Common myeloid progenitor, CD34-positive (primary cell): ENCODE measurements at regions not wholly inside any gene's neighbourhood (a gene's known extent, or its start where the extent isn't known, plus 50 kb on each side); places are given as distances from the start of the nearest gene placed in this dataset.

ENCODE experiments used
- CTCF ChIA-PET: fragments of 350-600 bp; sonication (Branson Sonifier 250); formaldehyde crosslinking; loops from one replicate; lab custom pipeline; 2021; ENCODE audit warnings: antibody characterized with exemption; lab: Charles Lee
- POLR2A ChIA-PET: fragments of 350-600 bp; sonication (Branson Sonifier 250); formaldehyde crosslinking; loops from one replicate; lab custom pipeline; 2021; ENCODE audit warnings: antibody characterized with exemption; lab: Charles Lee
- DNase-seq, 3 donors: peaks; one replicate each; pipeline versions ENCODE4 v3.0.0 to v3.0.0-alpha.2; 2013
- H3K27ac ChIP-seq, 2 experiments: 1 replicate in 1 of 2; 2 replicates in 1 of 2; pipeline ENCODE4 v1.7.0; 2013; ENCODE audit warnings: inconsistent platforms in 2 of 2, low read length in 2 of 2, mild to moderate bottlenecking in 2 of 2, low read depth in 1 of 2, moderate library complexity in 1 of 2; ENCODE audit not compliant: severe bottlenecking in 2 of 2, insufficient read depth in 1 of 2, poor library complexity in 1 of 2
- H3K27me3 ChIP-seq, 5 experiments: replicated peaks in 2 of 5; 1 replicate in 3 of 5; 2 replicates in 2 of 5; pipeline versions ENCODE4 v1.6.1 to v1.7.0; 2013; ENCODE audit warnings: low read length in 4 of 5, mild to moderate bottlenecking in 2 of 5, moderate library complexity in 2 of 5, inconsistent platforms in 1 of 5; ENCODE audit not compliant: insufficient read depth in 5 of 5, control insufficient read depth in 4 of 5
- H3K36me3 ChIP-seq, 4 experiments: 1 replicate in 2 of 4; 2 replicates in 2 of 4; pipeline versions ENCODE4 v1.6.1 to v1.7.0; 2013; ENCODE audit warnings: low read length in 3 of 4, control low read depth in 1 of 4, mild to moderate bottlenecking in 1 of 4; ENCODE audit not compliant: control insufficient read depth in 4 of 4, insufficient read depth in 4 of 4
- H3K4me1 ChIP-seq, 4 experiments: 1 replicate in 3 of 4; 2 replicates in 1 of 4; pipeline versions ENCODE4 v1.6.1 to v1.7.1; 2013; ENCODE audit warnings: low read length in 3 of 4, mild to moderate bottlenecking in 3 of 4, control low read depth in 1 of 4, inconsistent platforms in 1 of 4, moderate library complexity in 1 of 4; ENCODE audit not compliant: control insufficient read depth in 4 of 4, insufficient read depth in 4 of 4; ENCODE audit errors: control extremely low read depth in 1 of 4
- H3K4me3 ChIP-seq, 7 experiments: 1 replicate in 4 of 7; 2 replicates in 3 of 7; pipeline versions ENCODE4 v1.5.1 to v1.7.0; 2013; ENCODE audit warnings: mild to moderate bottlenecking in 7 of 7, low read length in 6 of 7, moderate library complexity in 6 of 7, inconsistent platforms in 2 of 7, low read depth in 2 of 7, control low read depth in 1 of 7; ENCODE audit not compliant: insufficient read depth in 4 of 7, control insufficient read depth in 1 of 7; ENCODE audit errors: extremely low read depth in 1 of 7
- H3K9me3 ChIP-seq, 5 experiments: 1 replicate in 4 of 5; 2 replicates in 1 of 5; pipeline versions ENCODE4 v1.6.1 to v1.7.1; 2013; ENCODE audit warnings: low read length in 4 of 5, mild to moderate bottlenecking in 2 of 5, inconsistent platforms in 1 of 5, low read depth in 1 of 5, moderate library complexity in 1 of 5; ENCODE audit not compliant: control insufficient read depth in 4 of 5, insufficient read depth in 2 of 5; ENCODE audit errors: control extremely low read depth in 1 of 5
- WGBS: methylation state at CpG from one replicate; pipeline ENCODE4 v1.1.5; 2013; ENCODE audit not compliant: insufficient coverage; 5-methylcytosine and 5-hydroxymethylcytosine counted together

DNA sequence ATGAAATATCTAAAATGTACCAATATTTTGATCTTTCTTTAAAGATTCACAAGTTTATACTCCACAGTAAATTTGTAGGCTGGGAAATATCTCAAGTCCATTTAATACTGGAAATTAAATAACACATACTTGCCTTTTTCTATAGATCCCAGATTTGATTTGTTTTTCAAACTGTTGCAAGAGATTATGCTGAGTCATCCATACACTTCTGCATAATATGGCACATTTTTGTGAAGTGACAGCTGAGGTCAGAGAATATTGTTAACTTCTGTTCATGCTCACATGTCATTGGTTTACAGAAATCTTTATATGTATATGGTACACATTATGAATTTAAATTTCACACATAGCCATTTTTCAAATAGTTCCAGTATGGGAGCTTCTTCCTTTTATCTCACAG, 1066.3 kb upstream of the NUDT12 start:
- Histone ChIP-seq H3K27ac (no peak overlapping the region), H3K9me3 (no peaks in the 10 kb centered on the region), H3K36me3 (no peaks in the 10 kb centered on the region), H3K27me3 (no peaks in the 10 kb centered on the region), H3K4me3 (no peak overlapping the region), H3K4me1 (peaks cover 0 to 5% (median 0%) of the 10 kb centered on the region in 4 experiments)
- ChIA-PET POLR2A (no interaction called here), CTCF (interaction anchor here (0.5 kb wide), 1 partner anchor 10 kb away, joined by 4 read pairs; no protein-coding TSS in a partner anchor)
- DNase-seq: peak in 2 of 3 donors; percentile 1

DNA sequence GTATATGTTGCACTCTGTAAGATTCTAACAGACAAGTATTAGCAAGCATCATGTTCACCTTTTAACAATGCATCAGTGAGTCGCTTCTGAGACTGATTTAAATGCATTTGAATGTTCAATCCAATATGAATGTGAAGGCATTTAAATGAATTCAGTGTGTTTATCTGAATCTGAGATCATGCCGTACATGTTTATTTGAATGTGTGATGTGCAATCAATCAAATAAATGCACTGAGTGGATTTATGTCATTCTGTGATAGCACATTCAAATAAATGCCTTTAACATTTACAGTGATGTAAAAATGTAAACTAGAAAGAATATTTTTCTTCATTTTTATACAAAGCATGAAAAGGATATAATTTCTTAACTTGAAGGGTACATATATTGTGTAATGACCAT, 1063.5 kb upstream of the NUDT12 start:
- Histone ChIP-seq H3K4me1 (peaks cover 0 to 5% (median 0%) of the 10 kb centered on the region in 4 experiments), H3K36me3 (no peaks in the 10 kb centered on the region), H3K4me3 (no peak overlapping the region), H3K9me3 (no peaks in the 10 kb centered on the region), H3K27me3 (no peaks in the 10 kb centered on the region), H3K27ac (no peak overlapping the region)
- POLR2A ChIA-PET: no interaction called here
- CTCF ChIA-PET: no interaction called here
- no peak for DNase-seq
- WGBS: no CpG with 5 or more reads among the region's 2 CpGs

DNA sequence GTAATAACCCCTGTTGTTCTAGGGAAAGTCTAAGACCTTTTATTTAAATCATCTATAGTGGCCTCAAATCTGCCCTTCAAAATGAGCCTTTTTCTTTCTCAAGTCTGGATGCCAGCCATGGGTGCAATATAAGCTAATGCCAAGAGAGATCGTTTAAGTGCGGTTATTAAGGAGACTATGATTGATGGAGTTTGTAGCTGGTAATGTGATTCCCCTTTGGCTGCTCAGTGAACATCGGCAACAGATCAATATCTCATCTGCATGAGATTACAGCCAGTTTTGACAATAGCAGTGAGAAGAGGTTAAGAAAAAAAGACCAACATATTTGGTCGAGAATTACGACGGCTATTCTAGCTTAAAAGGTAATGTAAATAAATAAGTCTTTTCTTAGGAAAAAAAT, 1049.4 kb upstream of the NUDT12 start:
- H3K9me3 ChIP-seq: peaks cover 0 to 1% (median 0%) of the 10 kb centered on the region in 5 experiments
- H3K4me1 ChIP-seq: no peaks in the 10 kb centered on the region
- no peak overlapping the region for H3K4me3 ChIP-seq
- H3K27me3 ChIP-seq: no peaks in the 10 kb centered on the region
- H3K27ac ChIP-seq: no peak overlapping the region
- no peaks in the 10 kb centered on the region for H3K36me3 ChIP-seq
- 77% methylated on average over 5 of the region's 6 CpGs for WGBS
- DNase-seq: no peak
- POLR2A ChIA-PET: no interaction called here
- CTCF ChIA-PET: no interaction called here

DNA sequence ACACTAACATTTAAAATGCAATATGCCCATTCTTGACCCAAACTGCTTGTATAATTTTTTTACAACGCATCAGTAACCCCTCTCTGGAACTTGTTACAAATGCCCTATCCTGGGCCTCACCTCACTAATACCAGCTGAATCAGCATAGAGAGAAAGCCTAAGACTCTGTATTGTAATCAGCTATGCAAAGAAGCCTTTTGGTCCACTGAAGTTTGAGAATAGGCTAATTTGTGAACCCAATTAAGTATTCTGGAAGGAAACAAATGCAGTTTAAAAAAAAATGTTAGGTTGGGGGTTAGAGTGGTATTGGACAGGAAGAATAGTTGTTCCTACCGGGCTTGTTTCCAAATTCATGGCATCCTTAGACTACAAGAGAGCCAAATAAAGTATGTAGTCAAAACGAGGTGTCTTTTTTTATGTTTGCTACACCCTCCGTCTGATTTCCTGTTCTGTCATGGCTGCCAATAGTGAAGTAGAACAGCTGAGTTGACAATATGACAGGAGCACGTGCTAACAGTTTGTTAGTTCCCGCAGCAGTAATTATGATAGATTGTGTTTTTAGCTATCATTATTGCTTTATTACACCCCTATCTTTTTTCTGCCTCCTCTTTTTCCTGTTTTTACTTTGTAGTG, 1048.7 kb upstream of the NUDT12 start:
- no CpG with 5 or more reads among the region's 6 CpGs for WGBS
- Histone ChIP-seq H3K4me3 (no peak overlapping the region), H3K4me1 (no peaks in the 10 kb centered on the region)

DNA sequence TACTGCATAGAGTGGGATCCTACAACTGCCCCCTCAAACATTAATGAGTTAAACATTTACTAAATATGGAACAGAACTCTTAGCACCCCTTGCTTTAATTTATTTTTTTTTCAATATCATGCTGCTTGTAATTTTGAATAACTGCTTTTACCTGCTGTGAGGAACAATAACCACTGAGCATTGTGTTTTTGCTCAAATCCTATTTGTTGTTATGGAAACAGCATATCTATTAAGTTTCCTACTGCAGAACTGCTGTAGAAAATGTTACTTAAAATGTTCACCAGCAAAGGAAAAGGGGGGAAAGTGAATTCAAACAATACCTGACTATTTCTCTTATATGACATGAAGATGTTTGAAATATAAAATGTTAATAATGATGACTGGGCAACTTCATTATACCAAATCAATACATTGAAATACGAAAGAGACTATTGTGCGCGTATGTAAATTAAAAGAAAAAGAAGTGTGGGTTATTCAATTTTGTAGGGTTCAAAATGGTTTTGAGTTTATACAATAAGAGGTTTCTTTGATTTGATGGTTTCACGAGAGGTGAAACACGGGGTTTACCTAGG, 1043.8 kb upstream of the NUDT12 start:
- no peaks in the 10 kb centered on the region for H3K9me3 ChIP-seq
- no peak overlapping the region for H3K4me3 ChIP-seq
- no peaks in the 10 kb centered on the region for H3K36me3 ChIP-seq
- no peak overlapping the region for H3K27ac ChIP-seq
- 100% methylated on average over 3 of the region's 5 CpGs for WGBS
- ChIA-PET CTCF (no interaction called here), POLR2A (no interaction called here)
- no peak for DNase-seq
- no peaks in the 10 kb centered on the region for H3K27me3 ChIP-seq
- H3K4me1 ChIP-seq: no peaks in the 10 kb centered on the region

More for the DNA sequence above, 1048.7 kb upstream of the NUDT12 start:
- ChIA-PET POLR2A (no interaction called here), CTCF (no interaction called here)
- Histone ChIP-seq H3K27me3 (no peaks in the 10 kb centered on the region), H3K9me3 (no peaks in the 10 kb centered on the region), H3K36me3 (no peaks in the 10 kb centered on the region), H3K27ac (no peak overlapping the region)
- DNase-seq: no peak

DNA sequence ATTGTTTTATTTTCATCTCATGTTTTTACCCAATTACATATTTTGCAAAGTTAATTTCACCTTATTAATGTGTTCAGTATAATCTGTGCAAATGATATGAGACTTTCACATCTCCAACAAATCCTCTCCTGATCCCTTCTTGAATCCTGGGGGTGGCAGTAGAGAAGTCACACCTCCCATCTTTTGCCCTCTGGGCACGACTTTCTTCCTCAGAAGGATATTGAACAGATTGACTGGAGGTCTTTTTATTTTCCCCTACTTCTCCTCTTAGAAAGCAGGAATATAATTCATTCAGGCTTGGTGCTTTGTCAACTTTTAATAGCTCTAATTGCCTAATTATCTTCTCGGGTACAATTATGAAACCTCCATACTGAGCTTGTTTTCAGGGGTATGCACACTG, 1037.1 kb upstream of the NUDT12 start:
- POLR2A ChIA-PET: no interaction called here

DNA sequence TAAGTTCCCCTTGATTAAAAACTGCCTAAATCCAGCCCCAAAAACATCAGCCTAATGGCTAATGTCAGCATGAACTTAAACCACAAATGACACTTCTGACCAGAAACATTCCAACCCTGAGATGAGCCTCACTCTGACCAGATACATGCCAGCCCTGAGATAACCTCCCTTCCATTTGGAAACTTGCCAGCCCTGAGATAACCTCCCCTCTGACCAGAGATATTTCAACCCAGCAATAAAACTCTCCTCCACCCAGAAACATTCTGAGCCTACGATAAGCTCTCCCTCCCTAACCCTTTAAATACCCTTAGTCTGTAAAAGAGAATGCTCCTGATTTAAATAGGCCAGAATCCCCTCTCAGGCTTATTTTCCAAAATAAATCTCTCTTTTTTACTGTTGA, 1035.7 kb upstream of the NUDT12 start:
- ChIA-PET CTCF (no interaction called here), POLR2A (no interaction called here)
- Histone ChIP-seq H3K9me3 (peaks cover 0 to 5% (median 0%) of the 10 kb centered on the region in 5 experiments), H3K27me3 (no peaks in the 10 kb centered on the region), H3K4me1 (no peaks in the 10 kb centered on the region), H3K27ac (no peak overlapping the region), H3K36me3 (no peaks in the 10 kb centered on the region), H3K4me3 (no peak overlapping the region)
- no peak for DNase-seq
- 0% methylated on average over 1 of the region's 1 CpG for WGBS

More for the DNA sequence above, 1037.1 kb upstream of the NUDT12 start:
- Histone ChIP-seq H3K27ac (no peak overlapping the region), H3K4me3 (no peak overlapping the region), H3K27me3 (no peaks in the 10 kb centered on the region), H3K9me3 (peaks cover 0 to 5% (median 0%) of the 10 kb centered on the region in 5 experiments), H3K4me1 (no peaks in the 10 kb centered on the region), H3K36me3 (no peaks in the 10 kb centered on the region)
- no peak for DNase-seq
- WGBS: 57% methylated on average over 1 of the region's 2 CpGs
- CTCF ChIA-PET: no interaction called here
